ENCODE measurements at regions not wholly inside any gene's neighbourhood (a gene's known extent, or its start where the extent isn't known, plus 50 kb on each side); places are given as distances from the start of the nearest gene placed in this dataset.

DNA sequence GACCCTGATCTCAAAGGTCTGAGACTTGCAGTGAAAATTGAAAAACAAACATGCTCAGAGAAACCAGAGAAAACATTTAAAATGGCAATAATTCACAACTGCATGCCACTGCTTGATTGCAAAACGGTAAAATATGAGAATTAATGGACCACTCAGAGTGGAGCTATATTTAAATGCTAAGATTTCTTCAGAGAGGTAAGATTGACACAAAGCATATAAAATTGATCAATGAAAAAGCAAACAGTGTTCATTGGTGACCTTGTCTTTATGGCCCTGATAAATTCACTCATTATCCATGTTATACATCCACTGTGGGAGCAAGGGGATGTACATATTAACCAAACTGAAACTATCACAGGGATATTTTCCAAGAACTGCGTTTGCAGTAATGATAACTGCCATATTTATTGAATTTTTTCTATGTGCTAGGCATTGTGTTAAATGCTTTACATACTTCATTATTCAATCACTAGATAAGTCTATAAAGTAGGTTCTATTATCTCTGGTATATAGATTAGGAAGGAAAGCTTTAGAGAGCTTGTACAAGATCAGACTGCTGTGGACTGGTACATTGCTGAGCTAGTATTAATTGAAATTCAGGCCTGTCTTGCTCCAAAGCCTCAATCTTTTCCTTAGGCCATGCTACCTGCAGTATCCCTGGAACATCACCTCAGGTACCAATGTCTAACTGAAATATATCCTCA lies 113.9 kb upstream of the LMO3 start:
- intact Hi-C loops (cut with micrococcal nuclease), result no loop called here
- H3K9me3 Mint-ChIP-seq, result peaks cover 1% of the 10 kb centered on the region
- DNase-seq, result no peak
- H3K36me3 Mint-ChIP-seq (ENCODE audit: low read depth), result no peaks in the 10 kb centered on the region
- no peak overlapping the region for H3K27ac Mint-ChIP-seq
- CTCF ChIA-PET, result no interaction called here
- H3K4me3 Mint-ChIP-seq, result no peak overlapping the region
- no peaks in the 10 kb centered on the region for H3K27me3 Mint-ChIP-seq (ENCODE audit: low read depth)
- H3K4me1 Mint-ChIP-seq (ENCODE audit: low read depth), result no peaks in the 10 kb centered on the region

GRCh38 chr12:16716928-16717327 lies 111.0 kb upstream of the LMO3 start:
- no peaks in the 10 kb centered on the region for H3K36me3 Mint-ChIP-seq (ENCODE audit: low read depth)
- CTCF ChIA-PET, result no interaction called here
- peaks cover 1% of the 10 kb centered on the region for H3K9me3 Mint-ChIP-seq
- no peaks in the 10 kb centered on the region for H3K4me1 Mint-ChIP-seq (ENCODE audit: low read depth)
- H3K27ac Mint-ChIP-seq, result no peak overlapping the region
- DNase-seq, result no peak
- H3K4me3 Mint-ChIP-seq, result no peak overlapping the region
- intact Hi-C loops (cut with micrococcal nuclease), result no loop called here
- H3K27me3 Mint-ChIP-seq (ENCODE audit: low read depth), result no peaks in the 10 kb centered on the region

DNA sequence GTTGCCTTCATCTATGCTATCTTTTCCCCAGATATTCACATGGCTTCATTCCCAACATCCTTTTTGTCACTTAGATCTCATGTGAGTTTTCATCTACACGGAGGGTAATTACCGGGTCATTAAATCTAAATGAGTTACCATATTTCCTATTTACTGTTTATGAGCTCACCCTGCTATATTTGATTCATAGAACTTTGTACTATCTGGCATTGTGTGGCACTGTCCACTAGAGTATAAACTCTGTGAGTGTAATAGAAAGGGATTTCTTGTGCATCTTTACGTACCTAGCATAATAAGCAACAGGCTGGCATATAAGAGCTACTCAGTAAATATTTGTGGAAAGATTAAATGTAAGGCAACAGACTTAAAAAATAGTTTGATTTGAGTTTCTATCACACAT lies 86.1 kb upstream of the LMO3 start:
- Mint-ChIP-seq H3K4me3 (no peak overlapping the region), H3K27ac (no peak overlapping the region), H3K9me3 (peaks cover 16% of the 10 kb centered on the region), H3K27me3 (ENCODE audit: low read depth) (no peaks in the 10 kb centered on the region), H3K36me3 (ENCODE audit: low read depth) (no peaks in the 10 kb centered on the region), H3K4me1 (ENCODE audit: low read depth) (no peaks in the 10 kb centered on the region)
- DNase-seq, result no peak
- CTCF ChIA-PET, result no interaction called here
- intact Hi-C loops (cut with micrococcal nuclease), result no loop called here

DNA sequence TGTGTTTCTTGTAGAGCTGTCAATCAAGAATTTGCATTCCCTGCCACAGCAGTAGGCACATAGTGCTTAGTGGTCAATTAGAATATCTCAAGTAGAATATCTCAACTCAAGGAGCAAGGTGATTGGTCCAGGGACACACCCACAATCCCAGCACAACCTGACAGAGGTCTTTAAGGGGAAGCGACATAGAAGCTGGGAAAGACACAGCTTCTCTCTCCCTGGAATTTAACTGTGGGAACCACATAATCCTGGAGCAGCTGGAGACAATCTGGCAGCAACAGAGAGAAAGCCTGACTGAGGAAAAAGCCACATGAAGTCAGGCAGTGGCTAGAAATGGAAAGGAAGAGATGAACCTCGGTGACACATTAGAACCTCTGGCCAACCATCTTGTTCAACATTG lies 85.7 kb upstream of the LMO3 start:
- Mint-ChIP-seq H3K4me1 (ENCODE audit: low read depth) (no peaks in the 10 kb centered on the region), H3K4me3 (no peak overlapping the region), H3K9me3 (peaks cover 16% of the 10 kb centered on the region), H3K36me3 (ENCODE audit: low read depth) (no peaks in the 10 kb centered on the region), H3K27me3 (ENCODE audit: low read depth) (no peaks in the 10 kb centered on the region), H3K27ac (no peak overlapping the region)
- intact Hi-C loops (cut with micrococcal nuclease), result no loop called here
- DNase-seq, result no peak
- CTCF ChIA-PET, result no interaction called here

DNA sequence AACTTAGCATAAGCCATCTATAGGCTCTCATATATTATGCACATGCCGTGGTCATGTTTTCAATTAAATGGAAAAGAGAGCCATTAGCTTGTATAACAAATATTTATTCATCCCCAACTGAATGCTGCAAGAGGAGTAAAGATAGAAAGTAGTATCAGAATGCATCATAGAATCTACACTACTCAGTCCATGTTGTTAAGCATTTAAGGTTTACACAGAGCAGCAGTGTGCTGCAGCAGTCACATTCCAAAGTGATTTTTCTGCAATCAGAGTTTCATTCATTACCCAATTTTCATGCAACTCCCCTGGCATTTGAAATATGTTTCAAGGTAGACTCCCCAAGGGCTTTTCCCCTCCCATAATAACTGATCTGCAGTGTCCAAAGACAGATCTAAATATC lies 82.2 kb upstream of the LMO3 start:
- DNase-seq, result no peak
- H3K9me3 Mint-ChIP-seq, result peaks cover 21% of the 10 kb centered on the region
- no peaks in the 10 kb centered on the region for H3K4me1 Mint-ChIP-seq (ENCODE audit: low read depth)
- intact Hi-C loops (cut with micrococcal nuclease), result no loop called here
- H3K27me3 Mint-ChIP-seq (ENCODE audit: low read depth), result no peaks in the 10 kb centered on the region
- no peak overlapping the region for H3K27ac Mint-ChIP-seq
- CTCF ChIA-PET, result no interaction called here
- no peak overlapping the region for H3K4me3 Mint-ChIP-seq
- no peaks in the 10 kb centered on the region for H3K36me3 Mint-ChIP-seq (ENCODE audit: low read depth)

DNA sequence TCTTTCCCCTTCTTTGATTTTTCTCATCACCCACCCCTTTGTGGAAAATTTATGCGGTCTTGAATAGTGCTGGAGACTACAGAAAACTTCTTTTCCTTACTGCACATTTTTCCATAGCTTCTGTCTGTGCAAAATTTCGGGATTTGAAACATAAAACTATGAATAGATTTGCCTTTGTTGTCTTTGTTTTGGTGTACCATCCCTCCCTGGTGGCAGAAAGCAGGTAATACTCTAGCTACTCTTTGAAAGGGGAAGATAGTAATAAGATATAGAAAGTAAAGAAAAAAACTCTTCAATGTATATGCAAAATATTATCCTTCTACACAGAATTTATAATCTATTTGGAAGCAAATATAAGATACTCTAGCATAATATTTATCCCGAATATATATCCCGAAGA lies 79.1 kb upstream of the LMO3 start:
- no peak for DNase-seq
- intact Hi-C loops (cut with micrococcal nuclease), result no loop called here
- no peaks in the 10 kb centered on the region for H3K4me1 Mint-ChIP-seq (ENCODE audit: low read depth)
- H3K27me3 Mint-ChIP-seq (ENCODE audit: low read depth), result no peaks in the 10 kb centered on the region
- H3K4me3 Mint-ChIP-seq, result no peak overlapping the region
- peaks cover 14% of the 10 kb centered on the region for H3K9me3 Mint-ChIP-seq
- H3K27ac Mint-ChIP-seq, result no peak overlapping the region
- no peaks in the 10 kb centered on the region for H3K36me3 Mint-ChIP-seq (ENCODE audit: low read depth)
- CTCF ChIA-PET, result no interaction called here

GRCh38 chr12:16681196-16681595 lies 75.2 kb upstream of the LMO3 start:
- intact Hi-C loops (cut with micrococcal nuclease), result no loop called here
- peaks cover 14% of the 10 kb centered on the region for H3K9me3 Mint-ChIP-seq
- H3K36me3 Mint-ChIP-seq (ENCODE audit: low read depth), result no peaks in the 10 kb centered on the region
- no peaks in the 10 kb centered on the region for H3K4me1 Mint-ChIP-seq (ENCODE audit: low read depth)
- CTCF ChIA-PET, result no interaction called here
- no peak for DNase-seq
- H3K4me3 Mint-ChIP-seq, result no peak overlapping the region
- H3K27ac Mint-ChIP-seq, result no peak overlapping the region
- no peaks in the 10 kb centered on the region for H3K27me3 Mint-ChIP-seq (ENCODE audit: low read depth)

GRCh38 chr12:16675438-16675837 lies 69.5 kb upstream of the LMO3 start:
- intact Hi-C loops (cut with micrococcal nuclease), result no loop called here
- no peak for DNase-seq
- Mint-ChIP-seq H3K36me3 (ENCODE audit: low read depth) (no peaks in the 10 kb centered on the region), H3K27ac (no peak overlapping the region), H3K9me3 (peaks cover 3% of the 10 kb centered on the region), H3K4me3 (no peak overlapping the region), H3K27me3 (ENCODE audit: low read depth) (no peaks in the 10 kb centered on the region), H3K4me1 (ENCODE audit: low read depth) (no peaks in the 10 kb centered on the region)
- CTCF ChIA-PET, result interaction anchor here (0.6 kb wide), 1 partner anchor 54 kb away, joined by 6 read pairs; no protein-coding TSS in a partner anchor

DNA sequence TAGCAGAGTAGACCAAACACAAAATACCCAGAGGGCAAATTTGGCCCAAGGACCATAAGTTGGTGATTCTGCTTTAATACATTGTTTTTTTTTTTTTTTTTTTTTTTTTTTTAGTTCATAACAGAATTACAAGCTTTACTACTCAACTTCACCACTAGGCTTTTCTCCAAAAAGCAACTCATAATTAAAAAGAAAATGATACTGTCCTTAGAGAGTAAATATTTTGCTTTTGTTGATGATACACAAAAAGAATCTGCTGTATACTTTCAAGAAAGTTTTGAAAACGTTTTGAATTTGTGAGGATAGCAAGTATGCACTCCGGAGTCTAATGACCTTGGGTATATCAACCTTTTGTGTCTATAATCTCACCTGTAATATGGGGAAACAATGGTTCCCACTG lies 68.9 kb upstream of the LMO3 start:
- Mint-ChIP-seq H3K27ac (no peak overlapping the region), H3K27me3 (ENCODE audit: low read depth) (no peaks in the 10 kb centered on the region), H3K36me3 (ENCODE audit: low read depth) (no peaks in the 10 kb centered on the region), H3K4me1 (ENCODE audit: low read depth) (no peaks in the 10 kb centered on the region), H3K4me3 (no peak overlapping the region), H3K9me3 (peaks cover 3% of the 10 kb centered on the region)
- CTCF ChIA-PET, result interaction anchor here (0.6 kb wide), 1 partner anchor 54 kb away, joined by 6 read pairs; no protein-coding TSS in a partner anchor
- intact Hi-C loops (cut with micrococcal nuclease), result no loop called here
- no peak for DNase-seq

DNA sequence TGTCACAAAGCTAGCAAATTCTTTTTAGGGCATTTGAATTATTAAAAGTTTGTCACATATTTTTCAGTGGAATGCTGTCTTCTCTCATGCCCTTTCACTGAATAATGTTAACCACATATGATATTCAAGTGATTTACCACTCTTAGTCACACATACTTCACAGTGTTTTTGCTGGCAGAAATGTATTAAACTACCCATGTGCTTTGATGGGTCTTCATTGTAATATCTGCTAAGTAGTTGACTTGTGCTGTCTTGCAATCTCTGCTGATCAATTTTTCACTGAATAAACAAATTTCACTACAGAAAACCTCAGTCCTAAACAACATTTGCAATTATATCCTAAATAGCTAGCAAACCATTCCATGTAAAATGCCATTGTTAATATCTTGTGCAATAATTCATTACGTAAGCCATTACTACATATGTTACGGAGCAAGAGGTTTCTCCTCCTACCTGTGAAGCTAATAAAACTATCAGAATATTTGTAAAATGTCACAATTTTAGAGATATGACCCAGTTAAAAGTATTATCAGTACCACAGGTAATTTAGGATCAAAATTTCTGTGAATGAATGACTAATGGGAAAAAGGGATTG lies 64.6 kb upstream of the LMO3 start:
- Mint-ChIP-seq H3K9me3 (peaks cover 3% of the 10 kb centered on the region), H3K36me3 (ENCODE audit: low read depth) (no peaks in the 10 kb centered on the region), H3K4me3 (no peak overlapping the region), H3K4me1 (ENCODE audit: low read depth) (no peaks in the 10 kb centered on the region), H3K27ac (no peak overlapping the region), H3K27me3 (ENCODE audit: low read depth) (no peaks in the 10 kb centered on the region)
- intact Hi-C loops (cut with micrococcal nuclease), result no loop called here
- CTCF ChIA-PET, result no interaction called here
- DNase-seq, result no peak

GRCh38 chr12:16669756-16670155 lies 63.8 kb upstream of the LMO3 start:
- intact Hi-C loops (cut with micrococcal nuclease), result no loop called here
- Mint-ChIP-seq H3K9me3 (peaks cover 3% of the 10 kb centered on the region), H3K4me3 (no peak overlapping the region), H3K36me3 (ENCODE audit: low read depth) (no peaks in the 10 kb centered on the region), H3K27ac (no peak overlapping the region), H3K27me3 (ENCODE audit: low read depth) (no peaks in the 10 kb centered on the region), H3K4me1 (ENCODE audit: low read depth) (no peaks in the 10 kb centered on the region)
- CTCF ChIA-PET, result no interaction called here
- DNase-seq, result no peak

GRCh38 chr12:16668198-16668597 lies 62.2 kb upstream of the LMO3 start:
- Mint-ChIP-seq H3K4me3 (no peak overlapping the region), H3K4me1 (ENCODE audit: low read depth) (no peaks in the 10 kb centered on the region), H3K9me3 (no peaks in the 10 kb centered on the region), H3K27ac (no peak overlapping the region), H3K27me3 (ENCODE audit: low read depth) (no peaks in the 10 kb centered on the region), H3K36me3 (ENCODE audit: low read depth) (no peaks in the 10 kb centered on the region)
- no peak for DNase-seq
- CTCF ChIA-PET, result no interaction called here
- intact Hi-C loops (cut with micrococcal nuclease), result no loop called here

GRCh38 chr12:16658699-16659098 lies 52.7 kb upstream of the LMO3 start:
- no peaks in the 10 kb centered on the region for H3K4me1 Mint-ChIP-seq (ENCODE audit: low read depth)
- CTCF ChIA-PET, result interaction anchor here (0.6 kb wide), 1 partner anchor 221 kb away, joined by 3 read pairs; no protein-coding TSS in a partner anchor
- H3K4me3 Mint-ChIP-seq, result no peak overlapping the region
- no peak for DNase-seq
- peaks cover 22% of the 10 kb centered on the region for H3K9me3 Mint-ChIP-seq
- intact Hi-C loops (cut with micrococcal nuclease), result no loop called here
- no peaks in the 10 kb centered on the region for H3K27me3 Mint-ChIP-seq (ENCODE audit: low read depth)
- no peaks in the 10 kb centered on the region for H3K36me3 Mint-ChIP-seq (ENCODE audit: low read depth)
- H3K27ac Mint-ChIP-seq, result no peak overlapping the region
